ENCODE measurements at regions not wholly inside any gene's neighbourhood (a gene's known extent, or its start where the extent isn't known, plus 50 kb on each side); places are given as distances from the start of the nearest gene placed in this dataset.

DNA sequence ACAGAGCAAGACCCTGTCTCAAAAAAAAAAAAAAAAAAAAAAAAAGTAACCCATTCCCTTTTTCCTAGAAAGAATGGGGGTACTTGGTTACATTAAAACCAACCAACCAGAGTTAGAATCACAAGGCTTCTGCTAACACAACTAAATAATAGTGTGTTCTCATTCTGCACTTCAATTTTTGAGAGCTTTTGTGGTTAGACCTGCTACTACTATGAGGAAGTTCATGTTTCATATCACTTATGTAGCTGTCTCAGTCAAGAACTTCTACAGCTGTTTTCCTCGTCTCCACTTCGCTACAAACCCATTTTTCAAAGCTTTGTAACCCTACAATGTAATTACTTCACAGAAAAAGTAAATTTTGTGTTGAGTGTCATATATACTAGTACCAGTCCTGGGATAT lies 58.3 kb downstream of the PDHA2 start:
- DNase-seq (no peak), ATAC-seq (no peak)
- POLR2A ChIA-PET, result no interaction called here
- Histone ChIP-seq H3K27ac (ENCODE audit: low read depth, low read length) (no peak overlapping the region), H3K27me3 (ENCODE audit: control insufficient read depth in 2 of 2, insufficient read depth in 2 of 2, low read length in 2 of 2) (no peaks in the 10 kb centered on the region), H3K4me3 (ENCODE audit: low read length) (no peak overlapping the region), H3K9me3 (ENCODE audit: control insufficient read depth in 2 of 3, low read length in 3 of 3) (no peaks in the 10 kb centered on the region), H3K36me3 (ENCODE audit: control insufficient read depth in 2 of 3, insufficient read depth in 3 of 3, low read length in 3 of 3) (no peaks in the 10 kb centered on the region), H3K4me1 (ENCODE audit: control insufficient read depth in 2 of 2, insufficient read depth in 2 of 2, low read length in 2 of 2) (no peaks in the 10 kb centered on the region)
- CTCF ChIA-PET, result no interaction called here
- Mint-ChIP-seq H3K27me3 (no peaks in the 10 kb centered on the region), H3K27ac (no peak overlapping the region), H3K4me3 (no peak overlapping the region), H3K36me3 (no peaks in the 10 kb centered on the region), H3K4me1 (no peaks in the 10 kb centered on the region), H3K9me3 (peaks cover 0 to 9% (median 0%) of the 10 kb centered on the region in 11 donors)
- intact Hi-C loops (cut with micrococcal nuclease), result no loop called here

GRCh38 chr4:95909211-95909610 lies 69.3 kb downstream of the PDHA2 start:
- Histone ChIP-seq H3K4me3 (ENCODE audit: low read length) (no peak overlapping the region), H3K9me3 (ENCODE audit: control insufficient read depth in 2 of 3, low read length in 3 of 3) (no peaks in the 10 kb centered on the region), H3K36me3 (ENCODE audit: control insufficient read depth in 2 of 3, insufficient read depth in 3 of 3, low read length in 3 of 3) (no peaks in the 10 kb centered on the region), H3K27me3 (ENCODE audit: control insufficient read depth in 2 of 2, insufficient read depth in 2 of 2, low read length in 2 of 2) (no peaks in the 10 kb centered on the region), H3K27ac (ENCODE audit: low read depth, low read length) (no peak overlapping the region), H3K4me1 (ENCODE audit: control insufficient read depth in 2 of 2, insufficient read depth in 2 of 2, low read length in 2 of 2) (no peaks in the 10 kb centered on the region)
- POLR2A ChIA-PET, result no interaction called here
- H3K27me3 Mint-ChIP-seq, result peaks cover 0 to 4% (median 0%) of the 10 kb centered on the region in 5 donors
- H3K36me3 Mint-ChIP-seq, result no peaks in the 10 kb centered on the region
- H3K4me3 Mint-ChIP-seq, result no peak overlapping the region
- no peaks in the 10 kb centered on the region for H3K4me1 Mint-ChIP-seq
- DNase-seq, result no peak
- intact Hi-C loops (cut with micrococcal nuclease), result no loop called here
- H3K27ac Mint-ChIP-seq, result no peak overlapping the region
- CTCF ChIA-PET, result no interaction called here
- ATAC-seq, result no peak
- H3K9me3 Mint-ChIP-seq, result peaks cover 0 to 5% (median 0%) of the 10 kb centered on the region in 11 donors

DNA sequence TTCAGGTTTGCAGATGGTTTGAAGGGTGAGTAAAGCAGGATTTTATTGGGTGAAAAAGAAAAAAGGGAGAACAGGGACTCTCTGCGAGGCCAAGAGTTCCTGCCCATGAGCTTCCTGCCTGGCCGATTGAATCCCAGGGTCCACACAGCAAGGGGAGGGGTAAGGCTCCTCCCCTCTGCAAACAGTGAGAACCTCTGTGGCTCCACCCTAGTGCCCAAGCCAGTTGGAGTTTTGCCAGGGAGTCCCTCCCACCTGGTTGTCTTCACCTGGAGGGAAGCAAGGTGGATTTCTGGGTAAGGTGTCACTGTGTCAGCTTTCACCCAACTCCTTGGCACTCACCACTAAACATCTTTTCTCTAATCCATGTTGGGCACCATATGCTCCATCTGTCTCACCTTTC lies 70.9 kb downstream of the PDHA2 start:
- POLR2A ChIA-PET, result no interaction called here

DNA sequence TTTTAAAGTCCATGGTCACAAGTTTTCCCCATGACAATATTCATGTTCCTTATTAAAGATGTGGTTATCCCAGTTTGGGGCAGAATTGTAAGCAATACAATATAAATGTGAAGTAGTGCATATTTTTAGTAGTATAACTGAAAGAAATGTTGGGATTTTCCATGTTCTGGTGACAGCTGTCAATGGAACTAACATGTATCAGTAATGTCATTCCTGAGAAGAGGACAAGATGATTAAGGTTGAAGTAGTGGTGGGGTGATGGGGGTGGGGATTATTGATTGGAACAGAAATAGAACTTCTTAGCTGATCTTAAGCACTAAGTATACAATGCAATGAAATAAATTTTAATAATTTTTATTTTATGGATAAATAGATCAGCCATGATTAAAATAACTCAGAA lies 81.6 kb downstream of the PDHA2 start:
- no peaks in the 10 kb centered on the region for H3K36me3 Mint-ChIP-seq
- no peak overlapping the region for H3K4me3 Mint-ChIP-seq
- H3K4me1 ChIP-seq (ENCODE audit: control insufficient read depth in 2 of 2, insufficient read depth in 2 of 2, low read length in 2 of 2), result no peaks in the 10 kb centered on the region
- POLR2A ChIA-PET, result no interaction called here
- intact Hi-C loops (cut with micrococcal nuclease), result no loop called here
- H3K4me1 Mint-ChIP-seq, result no peaks in the 10 kb centered on the region
- H3K36me3 ChIP-seq (ENCODE audit: control insufficient read depth in 2 of 3, insufficient read depth in 3 of 3, low read length in 3 of 3), result no peaks in the 10 kb centered on the region
- H3K4me3 ChIP-seq (ENCODE audit: low read length), result no peak overlapping the region
- no peaks in the 10 kb centered on the region for H3K27me3 Mint-ChIP-seq
- CTCF ChIA-PET, result no interaction called here
- no peaks in the 10 kb centered on the region for H3K9me3 ChIP-seq (ENCODE audit: control insufficient read depth in 2 of 3, low read length in 3 of 3)
- DNase-seq, result no peak
- no peak overlapping the region for H3K27ac ChIP-seq (ENCODE audit: low read depth, low read length)
- ATAC-seq, result no peak
- no peak overlapping the region for H3K27ac Mint-ChIP-seq
- peaks cover 0 to 32% (median 7%) of the 10 kb centered on the region in 11 donors for H3K9me3 Mint-ChIP-seq
- no peaks in the 10 kb centered on the region for H3K27me3 ChIP-seq (ENCODE audit: control insufficient read depth in 2 of 2, insufficient read depth in 2 of 2, low read length in 2 of 2)

More for the DNA sequence above, 70.9 kb downstream of the PDHA2 start:
- no peak for DNase-seq
- no peak for ATAC-seq
- H3K4me1 Mint-ChIP-seq, result no peaks in the 10 kb centered on the region
- CTCF ChIA-PET, result no interaction called here
- H3K4me3 Mint-ChIP-seq, result no peak overlapping the region
- peaks cover 0 to 4% (median 0%) of the 10 kb centered on the region in 5 donors for H3K27me3 Mint-ChIP-seq
- Histone ChIP-seq H3K36me3 (ENCODE audit: control insufficient read depth in 2 of 3, insufficient read depth in 3 of 3, low read length in 3 of 3) (no peaks in the 10 kb centered on the region), H3K4me3 (ENCODE audit: low read length) (no peak overlapping the region), H3K27me3 (ENCODE audit: control insufficient read depth in 2 of 2, insufficient read depth in 2 of 2, low read length in 2 of 2) (no peaks in the 10 kb centered on the region), H3K27ac (ENCODE audit: low read depth, low read length) (no peak overlapping the region), H3K4me1 (ENCODE audit: control insufficient read depth in 2 of 2, insufficient read depth in 2 of 2, low read length in 2 of 2) (no peaks in the 10 kb centered on the region), H3K9me3 (ENCODE audit: control insufficient read depth in 2 of 3, low read length in 3 of 3) (no peaks in the 10 kb centered on the region)
- peaks cover 0 to 5% (median 0%) of the 10 kb centered on the region in 11 donors for H3K9me3 Mint-ChIP-seq
- no peaks in the 10 kb centered on the region for H3K36me3 Mint-ChIP-seq
- intact Hi-C loops (cut with micrococcal nuclease), result no loop called here
- no peak overlapping the region for H3K27ac Mint-ChIP-seq

GRCh38 chr4:95929448-95930064 lies 89.7 kb downstream of the PDHA2 start:
- no peaks in the 10 kb centered on the region for H3K4me1 ChIP-seq (ENCODE audit: control insufficient read depth in 2 of 2, insufficient read depth in 2 of 2, low read length in 2 of 2)
- H3K4me3 Mint-ChIP-seq, result no peak overlapping the region
- H3K9me3 Mint-ChIP-seq, result peaks cover 6 to 48% (median 13%) of the 10 kb centered on the region in 11 donors
- no peaks in the 10 kb centered on the region for H3K36me3 Mint-ChIP-seq
- H3K27ac ChIP-seq (ENCODE audit: low read depth, low read length), result no peak overlapping the region
- H3K9me3 ChIP-seq (ENCODE audit: control insufficient read depth in 2 of 3, low read length in 3 of 3), result peaks cover 0 to 5% (median 0%) of the 10 kb centered on the region in 3 experiments
- no peaks in the 10 kb centered on the region for H3K27me3 ChIP-seq (ENCODE audit: control insufficient read depth in 2 of 2, insufficient read depth in 2 of 2, low read length in 2 of 2)
- POLR2A ChIA-PET, result no interaction called here
- CTCF ChIA-PET, result no interaction called here
- H3K4me1 Mint-ChIP-seq, result no peaks in the 10 kb centered on the region
- intact Hi-C loops (cut with micrococcal nuclease), result no loop called here
- H3K27ac Mint-ChIP-seq, result no peak overlapping the region
- no peaks in the 10 kb centered on the region for H3K36me3 ChIP-seq (ENCODE audit: control insufficient read depth in 2 of 3, insufficient read depth in 3 of 3, low read length in 3 of 3)
- no peak for DNase-seq
- ATAC-seq, result no peak
- no peak overlapping the region for H3K4me3 ChIP-seq (ENCODE audit: low read length)
- H3K27me3 Mint-ChIP-seq, result no peaks in the 10 kb centered on the region

DNA sequence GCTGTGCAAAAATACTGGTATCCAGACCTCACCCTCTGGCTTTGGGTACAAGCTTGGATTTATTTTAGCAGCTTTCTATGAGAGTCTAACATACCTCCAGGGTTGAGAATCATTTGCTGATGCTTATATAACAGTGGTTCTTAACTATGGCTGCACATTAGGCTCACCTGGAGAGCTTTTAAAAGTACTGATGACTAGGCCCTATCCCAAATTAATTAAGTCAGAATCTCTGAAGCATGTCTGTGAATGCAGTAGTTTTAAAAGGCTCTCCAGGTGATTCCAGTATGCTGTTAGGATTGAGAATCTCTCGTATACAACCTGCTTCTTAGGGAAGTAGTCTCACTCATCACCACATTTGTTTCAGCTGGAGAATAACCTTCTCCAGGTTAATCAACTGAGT lies 99.2 kb downstream of the PDHA2 start:
- CTCF ChIA-PET, result no interaction called here
- Mint-ChIP-seq H3K4me1 (no peaks in the 10 kb centered on the region), H3K4me3 (no peak overlapping the region), H3K36me3 (no peaks in the 10 kb centered on the region), H3K27me3 (no peaks in the 10 kb centered on the region), H3K27ac (no peak overlapping the region), H3K9me3 (peaks cover 0 to 2% (median 0%) of the 10 kb centered on the region in 11 donors)
- POLR2A ChIA-PET, result no interaction called here
- Histone ChIP-seq H3K4me3 (ENCODE audit: low read length) (no peak overlapping the region), H3K4me1 (ENCODE audit: control insufficient read depth in 2 of 2, insufficient read depth in 2 of 2, low read length in 2 of 2) (no peaks in the 10 kb centered on the region), H3K27ac (ENCODE audit: low read depth, low read length) (no peak overlapping the region), H3K27me3 (ENCODE audit: control insufficient read depth in 2 of 2, insufficient read depth in 2 of 2, low read length in 2 of 2) (no peaks in the 10 kb centered on the region), H3K9me3 (ENCODE audit: control insufficient read depth in 2 of 3, low read length in 3 of 3) (no peaks in the 10 kb centered on the region), H3K36me3 (ENCODE audit: control insufficient read depth in 2 of 3, insufficient read depth in 3 of 3, low read length in 3 of 3) (no peaks in the 10 kb centered on the region)
- ATAC-seq (no peak), DNase-seq (no peak)
- intact Hi-C loops (cut with micrococcal nuclease), result no loop called here

GRCh38 chr4:95949136-95949765 lies 109.4 kb downstream of the PDHA2 start:
- H3K4me3 ChIP-seq (ENCODE audit: low read length), result no peak overlapping the region
- DNase-seq (no peak), ATAC-seq (no peak)
- intact Hi-C loops (cut with micrococcal nuclease), result no loop called here
- H3K27ac ChIP-seq (ENCODE audit: low read depth, low read length), result no peak overlapping the region
- CTCF ChIA-PET, result no interaction called here
- no peak overlapping the region for H3K27ac Mint-ChIP-seq
- POLR2A ChIA-PET, result no interaction called here
- no peak overlapping the region for H3K4me3 Mint-ChIP-seq
- H3K36me3 ChIP-seq (ENCODE audit: control insufficient read depth in 2 of 3, insufficient read depth in 3 of 3, low read length in 3 of 3), result no peaks in the 10 kb centered on the region
- H3K4me1 ChIP-seq (ENCODE audit: control insufficient read depth in 2 of 2, insufficient read depth in 2 of 2, low read length in 2 of 2), result no peaks in the 10 kb centered on the region
- H3K4me1 Mint-ChIP-seq, result no peaks in the 10 kb centered on the region
- no peaks in the 10 kb centered on the region for H3K27me3 ChIP-seq (ENCODE audit: control insufficient read depth in 2 of 2, insufficient read depth in 2 of 2, low read length in 2 of 2)
- H3K36me3 Mint-ChIP-seq, result no peaks in the 10 kb centered on the region
- no peaks in the 10 kb centered on the region for H3K9me3 ChIP-seq (ENCODE audit: control insufficient read depth in 2 of 3, low read length in 3 of 3)
- no peaks in the 10 kb centered on the region for H3K27me3 Mint-ChIP-seq
- H3K9me3 Mint-ChIP-seq, result peaks cover 0 to 11% (median 0%) of the 10 kb centered on the region in 11 donors

Measured in naive thymus-derived CD4-positive, alpha-beta T cell (primary cell).